ENCODE measurements at regions not wholly inside any gene's neighbourhood (a gene's known extent, or its start where the extent isn't known, plus 50 kb on each side); places are given as distances from the start of the nearest gene placed in this dataset.

DNA sequence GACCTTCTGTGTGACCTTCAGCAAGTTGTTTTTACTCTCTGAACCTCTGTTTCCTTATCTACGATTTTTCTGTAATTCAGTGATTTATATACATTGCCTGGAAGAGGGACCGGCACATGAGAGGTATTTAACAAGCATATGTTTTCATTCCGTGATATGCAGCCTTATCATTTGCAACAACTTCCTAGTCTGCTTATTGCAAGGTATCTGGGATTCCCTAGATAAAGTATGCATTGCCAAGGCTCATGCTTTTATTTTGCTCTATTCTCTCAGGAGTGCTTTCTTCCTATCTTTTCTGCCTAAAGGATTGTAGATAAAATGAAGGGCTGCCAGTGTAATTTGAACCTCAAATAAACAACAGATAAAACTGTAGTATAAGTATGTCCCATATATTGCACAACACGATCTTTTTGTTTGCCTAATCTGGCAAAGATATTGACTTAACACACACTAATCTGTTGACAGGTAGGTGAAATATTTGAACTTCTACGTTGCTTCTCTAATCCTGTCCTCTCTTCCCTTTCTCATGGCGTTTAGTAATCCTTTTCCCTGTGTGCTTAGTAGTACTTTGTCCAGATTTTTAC is 377.2 kb upstream of the TNC start (continued):
- TF ChIP-seq NR2C2 (CRISPR knock-in tag; IDR thresholded peaks at IDR 0.05; ENCODE audit: borderline replicate concordance) (0 out of 2 replicates have a peak, but pooled peaks have one; percentile 22), U2AF1 (optimal IDR thresholded peaks at IDR 0.05; ENCODE audit: low read depth, low read length) (no peak), EED (CRISPR knock-in tag; IDR thresholded peaks at IDR 0.05) (no peak), FOXM1 (CRISPR knock-in tag; IDR thresholded peaks at IDR 0.05) (no peak), PHB2 (IDR thresholded peaks at IDR 0.05; ENCODE audit: partially characterized antibody) (no peak), SNAPC2 (CRISPR knock-in tag; IDR thresholded peaks at IDR 0.05) (no peak), ZNF768 (CRISPR knock-in tag; IDR thresholded peaks at IDR 0.05) (no peak), ZNF274 (CRISPR knock-in tag; IDR thresholded peaks at IDR 0.05) (no peak), PPARG (CRISPR knock-in tag; conservative IDR thresholded peaks at IDR 0.05) (peak; percentile 84), MAFF (IDR thresholded peaks at IDR 0.05; ENCODE audit: low read depth, low read length) (no peak), ZMAT3 (CRISPR knock-in tag; conservative IDR thresholded peaks at IDR 0.05) (0 out of 2 replicates have a peak, but pooled peaks have one; percentile 38), AGO1 (IDR thresholded peaks at IDR 0.05; ENCODE audit: low read depth, low read length, poor library complexity, severe bottlenecking) (no peak), PAX8 (CRISPR knock-in tag; IDR thresholded peaks at IDR 0.05; ENCODE audit: borderline replicate concordance) (no peak), RNF2 (conservative IDR thresholded peaks at IDR 0.05; ENCODE audit: low read depth) (no peak), ZBTB38 (CRISPR knock-in tag; IDR thresholded peaks at IDR 0.05) (no peak), ZNF737 (CRISPR knock-in tag; IDR thresholded peaks at IDR 0.05; ENCODE audit: borderline replicate concordance) (no peak), ZNF605 (CRISPR knock-in tag; IDR thresholded peaks at IDR 0.05) (no peak), SATB2 (CRISPR knock-in tag; IDR thresholded peaks at IDR 0.05) (no peak), ATM (IDR thresholded peaks at IDR 0.05; ENCODE audit: borderline replicate concordance) (no peak), SALL2 (CRISPR knock-in tag; IDR thresholded peaks at IDR 0.05) (no peak), JUNB (CRISPR knock-in tag; IDR thresholded peaks at IDR 0.05; ENCODE audit: borderline replicate concordance) (peak; percentile 41; the same call in 1 of the 2 replicates)
- TF ChIP-seq, protein P1, sequence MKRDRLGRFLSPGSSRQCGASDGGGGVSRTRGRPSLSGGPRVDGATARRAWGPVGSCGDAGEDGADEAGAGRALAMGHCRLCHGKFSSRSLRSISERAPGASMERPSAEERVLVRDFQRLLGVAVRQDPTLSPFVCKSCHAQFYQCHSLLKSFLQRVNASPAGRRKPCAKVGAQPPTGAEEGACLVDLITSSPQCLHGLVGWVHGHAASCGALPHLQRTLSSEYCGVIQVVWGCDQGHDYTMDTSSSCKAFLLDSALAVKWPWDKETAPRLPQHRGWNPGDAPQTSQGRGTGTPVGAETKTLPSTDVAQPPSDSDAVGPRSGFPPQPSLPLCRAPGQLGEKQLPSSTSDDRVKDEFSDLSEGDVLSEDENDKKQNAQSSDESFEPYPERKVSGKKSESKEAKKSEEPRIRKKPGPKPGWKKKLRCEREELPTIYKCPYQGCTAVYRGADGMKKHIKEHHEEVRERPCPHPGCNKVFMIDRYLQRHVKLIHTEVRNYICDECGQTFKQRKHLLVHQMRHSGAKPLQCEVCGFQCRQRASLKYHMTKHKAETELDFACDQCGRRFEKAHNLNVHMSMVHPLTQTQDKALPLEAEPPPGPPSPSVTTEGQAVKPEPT (CRISPR knock-in tag; IDR thresholded peaks at IDR 0.05; ENCODE audit: low read depth), result no peak
- TF ChIP-seq, protein P2, sequence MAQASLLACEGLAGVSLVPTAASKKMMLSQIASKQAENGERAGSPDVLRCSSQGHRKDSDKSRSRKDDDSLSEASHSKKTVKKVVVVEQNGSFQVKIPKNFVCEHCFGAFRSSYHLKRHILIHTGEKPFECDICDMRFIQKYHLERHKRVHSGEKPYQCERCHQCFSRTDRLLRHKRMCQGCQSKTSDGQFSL (CRISPR knock-in tag; IDR thresholded peaks at IDR 0.05), result no peak
- TF ChIP-seq, protein P3, sequence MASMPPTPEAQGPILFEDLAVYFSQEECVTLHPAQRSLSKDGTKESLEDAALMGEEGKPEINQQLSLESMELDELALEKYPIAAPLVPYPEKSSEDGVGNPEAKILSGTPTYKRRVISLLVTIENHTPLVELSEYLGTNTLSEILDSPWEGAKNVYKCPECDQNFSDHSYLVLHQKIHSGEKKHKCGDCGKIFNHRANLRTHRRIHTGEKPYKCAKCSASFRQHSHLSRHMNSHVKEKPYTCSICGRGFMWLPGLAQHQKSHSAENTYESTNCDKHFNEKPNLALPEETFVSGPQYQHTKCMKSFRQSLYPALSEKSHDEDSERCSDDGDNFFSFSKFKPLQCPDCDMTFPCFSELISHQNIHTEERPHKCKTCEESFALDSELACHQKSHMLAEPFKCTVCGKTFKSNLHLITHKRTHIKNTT (CRISPR knock-in tag; IDR thresholded peaks at IDR 0.05), result no peak
- TF ChIP-seq, protein P4, sequence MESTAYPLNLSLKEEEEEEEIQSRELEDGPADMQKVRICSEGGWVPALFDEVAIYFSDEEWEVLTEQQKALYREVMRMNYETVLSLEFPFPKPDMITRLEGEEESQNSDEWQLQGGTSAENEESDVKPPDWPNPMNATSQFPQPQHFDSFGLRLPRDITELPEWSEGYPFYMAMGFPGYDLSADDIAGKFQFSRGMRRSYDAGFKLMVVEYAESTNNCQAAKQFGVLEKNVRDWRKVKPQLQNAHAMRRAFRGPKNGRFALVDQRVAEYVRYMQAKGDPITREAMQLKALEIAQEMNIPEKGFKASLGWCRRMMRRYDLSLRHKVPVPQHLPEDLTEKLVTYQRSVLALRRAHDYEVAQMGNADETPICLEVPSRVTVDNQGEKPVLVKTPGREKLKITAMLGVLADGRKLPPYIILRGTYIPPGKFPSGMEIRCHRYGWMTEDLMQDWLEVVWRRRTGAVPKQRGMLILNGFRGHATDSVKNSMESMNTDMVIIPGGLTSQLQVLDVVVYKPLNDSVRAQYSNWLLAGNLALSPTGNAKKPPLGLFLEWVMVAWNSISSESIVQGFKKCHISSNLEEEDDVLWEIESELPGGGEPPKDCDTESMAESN (CRISPR knock-in tag; conservative IDR thresholded peaks at IDR 0.05), result no peak
- TF ChIP-seq, protein P5, sequence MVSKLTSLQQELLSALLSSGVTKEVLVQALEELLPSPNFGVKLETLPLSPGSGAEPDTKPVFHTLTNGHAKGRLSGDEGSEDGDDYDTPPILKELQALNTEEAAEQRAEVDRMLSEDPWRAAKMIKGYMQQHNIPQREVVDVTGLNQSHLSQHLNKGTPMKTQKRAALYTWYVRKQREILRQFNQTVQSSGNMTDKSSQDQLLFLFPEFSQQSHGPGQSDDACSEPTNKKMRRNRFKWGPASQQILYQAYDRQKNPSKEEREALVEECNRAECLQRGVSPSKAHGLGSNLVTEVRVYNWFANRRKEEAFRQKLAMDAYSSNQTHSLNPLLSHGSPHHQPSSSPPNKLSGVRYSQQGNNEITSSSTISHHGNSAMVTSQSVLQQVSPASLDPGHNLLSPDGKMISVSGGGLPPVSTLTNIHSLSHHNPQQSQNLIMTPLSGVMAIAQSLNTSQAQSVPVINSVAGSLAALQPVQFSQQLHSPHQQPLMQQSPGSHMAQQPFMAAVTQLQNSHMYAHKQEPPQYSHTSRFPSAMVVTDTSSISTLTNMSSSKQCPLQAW (CRISPR knock-in tag; IDR thresholded peaks at IDR 0.05), result no peak
